GM21529 (cell line): ENCODE measurements at regions not wholly inside any gene's neighbourhood (a gene's known extent, or its start where the extent isn't known, plus 50 kb on each side); places are given as distances from the start of the nearest gene placed in this dataset.

Experiments used
- ATAC-seq: cut with Tn5 transposase; IDR thresholded peaks from one replicate; pipeline ENCODE4 v1.9.1; 2021; ENCODE audit not compliant: unreplicated experiment

DNA sequence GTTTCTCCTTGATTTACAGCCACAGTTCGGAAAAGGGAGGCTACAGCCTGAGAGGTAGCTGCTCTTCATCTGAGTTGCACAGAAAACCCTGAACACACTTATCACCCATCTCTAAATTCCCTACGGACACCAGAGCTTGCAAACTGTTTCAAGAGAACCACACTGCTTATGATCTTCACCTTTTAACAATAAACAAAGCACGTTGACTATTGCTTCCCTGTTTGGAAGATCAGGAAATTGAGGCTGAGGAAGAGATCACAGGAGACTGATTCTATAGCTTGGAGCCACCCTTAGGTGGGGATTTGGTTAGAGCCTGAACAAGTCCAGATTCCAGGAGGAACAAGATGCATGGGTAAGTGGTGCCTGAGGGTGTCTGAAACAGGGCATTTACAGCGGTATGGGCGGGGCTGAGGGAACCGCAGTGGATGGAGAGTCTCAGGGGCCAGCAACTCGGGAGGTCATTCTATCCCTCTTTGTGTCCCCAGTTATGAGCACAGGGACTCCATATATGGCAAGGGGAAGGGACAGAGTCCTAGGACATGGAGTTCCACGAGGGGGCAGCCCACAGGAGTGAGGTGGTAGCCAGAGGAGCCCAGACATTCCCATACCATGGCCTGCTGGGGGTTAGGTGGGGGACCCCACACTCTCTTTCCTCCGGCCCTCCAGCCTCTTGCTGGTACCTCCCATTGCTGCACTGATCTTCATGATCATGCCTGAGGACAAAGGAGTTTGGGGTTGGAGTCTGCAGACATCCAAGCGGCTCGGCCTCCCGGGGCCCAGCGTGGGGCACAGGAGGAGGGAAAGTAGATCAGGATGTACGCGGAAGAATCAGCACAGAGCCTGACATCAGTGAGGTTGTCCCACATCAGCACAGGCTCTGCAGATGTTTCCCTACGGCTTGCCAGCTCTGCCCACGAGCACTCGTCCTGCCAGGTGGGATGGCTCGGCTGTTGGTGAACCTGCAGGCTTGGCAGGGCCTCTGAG, 162.3 kb upstream of the ZNF536 start:
- no peak for ATAC-seq

DNA sequence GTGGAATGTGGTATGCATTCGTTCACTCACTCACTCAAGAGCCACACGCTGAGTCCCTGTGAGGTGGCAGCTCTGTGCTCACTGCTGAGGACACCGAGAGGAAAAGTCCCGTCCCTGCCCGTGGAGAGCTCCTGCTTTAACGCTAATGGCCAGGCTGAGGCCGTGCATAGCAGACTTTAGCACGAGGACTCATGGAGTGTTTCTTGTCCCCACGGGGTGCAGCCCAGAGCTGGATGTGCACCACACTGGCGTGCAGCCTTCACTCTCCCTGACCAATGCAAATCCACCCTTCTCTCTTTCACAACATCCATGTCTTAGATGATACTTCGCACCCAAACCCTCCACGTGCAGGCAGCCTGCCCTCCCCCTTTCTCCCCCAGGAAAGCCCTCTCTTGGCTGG, 159.6 kb upstream of the ZNF536 start:
- no peak for ATAC-seq

DNA sequence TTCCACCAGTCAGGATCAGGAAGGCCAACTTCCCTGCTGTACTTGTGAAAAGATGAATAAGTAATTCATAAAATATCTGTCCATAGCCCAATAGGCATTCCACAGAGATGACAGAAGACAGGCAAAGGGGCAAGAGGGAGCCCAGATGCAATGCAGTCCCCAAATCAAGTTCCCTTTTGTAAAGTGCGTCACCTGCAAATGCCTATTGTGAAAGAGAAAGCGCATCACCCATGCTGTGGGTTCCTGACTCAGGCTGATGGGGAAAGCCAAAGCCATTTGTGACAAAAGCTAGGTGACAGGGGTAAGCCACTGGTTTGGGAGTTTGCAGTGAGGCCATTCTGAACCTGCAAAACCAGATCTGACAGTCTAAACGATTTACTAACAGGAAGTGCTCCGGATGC, 157.5 kb upstream of the ZNF536 start:
- no peak for ATAC-seq

DNA sequence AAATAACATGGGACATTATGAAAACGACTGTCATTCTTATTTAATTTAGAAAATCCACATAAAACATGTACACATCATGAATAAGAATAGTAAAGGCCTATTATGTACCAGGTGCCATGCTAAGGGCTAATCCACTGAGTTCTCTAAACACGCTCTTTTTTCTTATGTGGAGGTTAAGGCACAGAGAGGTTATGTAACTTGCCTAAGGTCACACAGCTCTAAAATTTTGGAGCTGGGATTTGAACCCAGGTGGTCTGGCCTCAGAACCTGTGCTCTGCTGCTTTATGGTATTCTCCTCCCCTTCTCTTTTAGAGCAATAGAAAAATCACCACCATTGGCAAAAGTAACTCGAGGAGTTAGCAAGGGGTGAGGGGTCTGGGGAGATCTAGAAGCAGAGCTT, 156.9 kb upstream of the ZNF536 start:
- no peak for ATAC-seq

DNA sequence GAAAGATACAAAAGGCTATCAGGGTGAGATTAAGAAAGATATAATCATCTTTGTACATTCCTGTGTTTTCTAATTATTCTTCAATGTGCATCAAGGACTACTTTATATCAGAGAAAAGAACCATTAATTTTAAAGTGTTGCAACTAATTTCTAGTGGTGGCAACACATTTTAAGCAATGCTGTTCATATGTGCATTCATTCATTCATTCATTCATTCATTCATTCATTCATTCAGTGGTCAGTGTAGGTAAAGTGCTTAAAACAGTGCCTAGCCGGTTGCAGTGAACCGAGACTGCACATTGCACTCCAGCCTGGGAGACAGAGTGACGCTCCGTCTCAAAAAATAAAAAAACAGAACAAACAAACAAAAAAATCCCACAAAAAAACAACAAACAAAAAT, 155.7 kb upstream of the ZNF536 start:
- ATAC-seq = no peak

DNA sequence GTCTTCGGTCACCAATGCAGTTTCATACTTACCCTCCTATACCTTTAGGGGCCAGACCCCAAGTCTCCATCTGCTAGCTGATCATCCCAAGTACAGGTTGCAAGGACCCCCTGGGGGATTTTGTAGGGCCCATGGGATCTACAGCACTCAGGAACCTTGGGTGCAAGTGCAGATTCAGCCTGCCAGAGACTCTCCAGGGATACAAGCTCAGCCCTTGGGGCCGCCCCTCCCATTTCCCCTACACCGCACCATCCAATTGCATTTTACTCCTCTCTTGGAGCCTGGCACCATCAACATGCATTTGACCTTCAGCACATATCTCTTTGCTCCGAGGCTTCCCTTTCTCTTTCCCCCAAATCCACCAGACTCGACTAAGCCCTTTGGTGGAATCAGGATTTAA, 154.7 kb upstream of the ZNF536 start:
- ATAC-seq = no peak

DNA sequence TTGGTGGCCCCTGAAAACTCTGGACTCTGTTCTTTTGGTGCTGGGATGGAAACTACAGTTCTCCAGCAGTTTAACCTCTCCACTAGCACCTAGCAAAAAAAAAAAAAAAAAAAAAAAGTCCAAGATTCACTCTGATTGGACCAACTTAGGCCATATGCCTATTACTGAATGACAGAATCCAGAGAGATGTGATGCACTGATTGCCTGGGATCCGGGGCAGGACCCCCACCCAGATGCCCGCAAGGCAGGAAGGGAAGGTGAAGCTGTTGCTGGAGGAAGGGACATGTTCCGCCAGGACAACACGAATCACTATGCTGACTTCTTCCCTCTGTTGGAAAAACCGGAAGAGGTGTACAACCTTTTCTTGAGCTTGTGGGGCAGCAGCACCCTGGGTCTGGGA, 152.5 kb upstream of the ZNF536 start:
- no peak for ATAC-seq

DNA sequence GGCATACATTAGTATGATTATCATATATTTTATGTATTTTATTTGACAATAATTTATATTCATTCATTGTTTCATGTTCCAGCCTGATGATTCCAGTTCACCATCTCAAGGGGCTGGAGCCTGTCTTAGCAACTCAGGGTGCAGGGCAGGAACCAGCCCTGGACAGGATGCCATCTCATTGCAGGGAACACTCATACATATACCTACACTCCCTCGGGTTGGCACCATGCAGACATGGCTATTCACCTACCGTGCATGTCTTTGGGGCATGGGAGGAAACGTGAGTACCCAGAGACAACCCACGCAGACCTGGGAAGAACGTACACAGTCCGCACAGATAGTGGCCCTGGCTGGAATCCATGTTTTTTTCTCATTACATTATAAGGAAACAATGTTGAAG, 151.0 kb upstream of the ZNF536 start:
- ATAC-seq = no peak

DNA sequence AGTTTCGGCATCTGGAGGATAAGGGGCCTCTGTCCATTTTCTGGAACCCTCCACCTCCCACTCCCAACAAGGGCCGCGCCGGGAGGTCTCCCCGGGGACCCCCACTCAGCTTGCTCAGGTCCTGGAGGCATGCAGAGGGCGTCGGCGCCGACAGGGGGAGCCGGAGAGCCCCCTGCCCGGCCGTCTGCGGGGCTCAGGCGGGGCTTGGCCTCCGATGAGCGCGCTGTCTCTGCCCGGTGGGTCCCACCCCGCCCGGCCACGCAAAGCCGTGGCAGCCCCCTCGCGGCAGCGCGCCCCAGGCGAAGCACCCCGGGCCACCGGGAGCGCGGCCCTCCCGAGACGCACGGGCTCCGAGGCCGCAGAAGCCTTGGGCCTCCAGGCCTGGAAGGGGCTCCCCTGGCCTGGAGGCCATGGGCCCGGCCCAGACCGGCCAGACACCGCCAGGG, 149.7 kb upstream of the ZNF536 start:
- no peak for ATAC-seq

DNA sequence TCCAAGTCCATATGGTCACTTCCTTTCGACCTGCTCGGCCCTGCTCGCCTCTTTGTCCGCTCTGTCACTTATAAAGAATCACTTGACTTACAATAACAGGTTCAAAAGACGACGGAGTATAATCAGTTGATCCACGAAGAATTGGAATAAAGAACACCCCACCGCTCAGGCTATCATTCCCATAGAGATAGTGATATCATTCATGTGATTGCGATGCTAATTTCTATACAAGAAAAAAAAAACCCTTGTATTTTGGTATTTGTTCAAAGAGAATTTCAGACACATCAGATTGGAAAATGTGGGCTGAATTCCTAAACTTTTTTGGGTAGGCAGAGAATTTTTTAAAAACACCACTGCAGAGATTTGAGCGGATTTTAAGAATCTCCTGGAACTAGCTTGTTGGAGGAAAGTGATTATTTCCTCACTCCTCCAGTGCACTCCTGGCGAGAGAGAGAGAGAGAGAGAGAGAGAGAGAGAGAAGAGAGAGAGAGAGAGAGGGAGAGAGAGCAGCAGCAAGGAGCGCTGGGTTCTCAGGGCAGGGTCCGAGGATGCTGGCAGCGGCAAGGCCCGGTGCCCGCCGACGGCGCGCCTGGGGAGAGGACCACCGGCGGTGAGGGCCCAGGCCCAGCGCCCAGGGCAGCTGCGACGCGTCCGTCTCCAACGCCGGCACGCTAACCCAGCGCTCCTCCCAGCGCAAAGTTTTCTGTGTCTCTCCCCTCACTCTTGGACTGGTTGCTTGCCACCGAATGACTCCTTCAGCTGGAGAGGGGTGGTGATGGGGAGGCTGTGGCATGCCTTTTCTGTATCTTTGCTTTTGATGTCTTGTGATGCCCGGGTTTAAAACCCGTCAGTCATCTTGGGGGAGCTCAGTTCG, 149.0 kb upstream of the ZNF536 start:
- ATAC-seq = no peak

DNA sequence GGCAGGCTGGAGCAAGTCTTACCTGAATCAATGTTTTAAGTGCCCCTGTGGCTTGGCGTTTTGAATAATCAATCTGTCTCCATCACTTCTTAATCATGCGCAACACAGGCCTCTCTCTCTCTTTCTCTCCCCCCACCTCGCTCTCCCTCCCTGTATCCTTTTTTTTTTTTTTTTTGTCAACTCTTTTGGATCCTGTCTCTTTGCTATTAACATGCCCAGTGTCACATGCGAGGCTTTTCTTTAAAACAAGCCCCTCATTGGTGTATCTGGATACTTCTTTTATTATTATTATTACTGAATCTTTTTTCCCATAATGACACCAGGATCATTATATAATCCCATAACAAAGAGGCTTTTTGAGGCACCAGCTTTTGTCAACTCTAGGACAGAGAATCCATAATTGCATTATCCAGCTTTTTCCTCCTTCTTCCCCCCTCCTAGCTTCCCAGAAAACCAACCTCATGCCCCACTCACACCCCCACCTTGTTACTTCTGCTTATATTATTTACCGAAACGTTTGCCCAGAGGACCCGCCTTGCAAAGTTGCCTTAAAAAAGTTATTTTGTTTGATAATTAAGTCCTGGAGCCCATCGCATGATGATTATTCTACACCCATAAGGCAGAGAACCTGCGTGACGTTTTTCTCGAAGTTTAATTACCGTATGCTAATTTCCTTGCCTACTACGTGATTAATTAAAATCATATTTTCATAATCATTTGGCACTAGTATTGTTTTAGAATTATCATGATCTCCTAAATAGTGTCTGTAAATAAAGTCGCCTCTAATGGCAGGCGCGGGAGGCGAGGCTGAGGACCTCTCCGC, 148.1 kb upstream of the ZNF536 start:
- ATAC-seq = no peak

DNA sequence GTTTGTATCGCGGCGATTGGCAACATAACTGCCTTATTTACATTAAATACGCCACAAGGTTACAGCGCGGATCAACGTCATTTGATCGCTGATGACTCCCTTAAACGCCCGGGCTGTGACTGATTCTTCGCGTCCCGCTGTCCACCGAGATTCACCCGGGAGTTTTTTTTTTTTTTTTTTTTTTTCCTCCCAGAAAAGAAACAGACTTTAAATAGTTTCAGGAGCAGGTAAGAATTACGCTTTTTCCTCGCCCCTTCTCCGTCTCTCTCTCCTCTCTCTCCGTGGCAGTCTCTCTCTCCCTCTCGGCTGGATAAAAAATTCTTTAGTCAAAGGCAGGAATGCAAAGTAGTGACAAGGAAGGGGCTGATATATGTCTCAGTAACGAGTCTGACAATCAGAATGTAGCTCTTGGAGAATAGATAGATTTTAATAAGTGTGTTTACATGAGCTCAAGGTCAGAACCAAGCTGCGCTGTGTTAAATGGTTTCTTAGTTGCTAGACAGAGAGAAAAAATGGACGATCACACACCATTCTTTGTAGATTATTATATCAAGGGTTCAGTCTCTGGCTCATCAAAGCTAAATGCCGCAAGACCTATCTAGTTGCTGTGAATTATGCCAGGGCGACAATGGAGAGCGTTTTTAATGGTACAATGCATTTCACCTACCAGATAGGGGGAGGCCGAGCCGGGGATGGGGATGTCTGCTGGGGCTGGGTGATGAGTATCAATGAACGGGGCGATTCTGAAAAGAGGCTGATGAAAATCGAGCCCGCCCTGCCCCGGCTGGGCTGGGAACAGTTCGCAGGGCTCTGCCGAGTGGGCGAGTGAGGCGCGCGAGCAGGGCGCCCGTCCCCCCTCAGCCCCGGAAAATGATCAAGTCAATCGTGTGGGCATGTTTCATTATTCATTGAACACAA, 147.2 kb upstream of the ZNF536 start:
- no peak for ATAC-seq

DNA sequence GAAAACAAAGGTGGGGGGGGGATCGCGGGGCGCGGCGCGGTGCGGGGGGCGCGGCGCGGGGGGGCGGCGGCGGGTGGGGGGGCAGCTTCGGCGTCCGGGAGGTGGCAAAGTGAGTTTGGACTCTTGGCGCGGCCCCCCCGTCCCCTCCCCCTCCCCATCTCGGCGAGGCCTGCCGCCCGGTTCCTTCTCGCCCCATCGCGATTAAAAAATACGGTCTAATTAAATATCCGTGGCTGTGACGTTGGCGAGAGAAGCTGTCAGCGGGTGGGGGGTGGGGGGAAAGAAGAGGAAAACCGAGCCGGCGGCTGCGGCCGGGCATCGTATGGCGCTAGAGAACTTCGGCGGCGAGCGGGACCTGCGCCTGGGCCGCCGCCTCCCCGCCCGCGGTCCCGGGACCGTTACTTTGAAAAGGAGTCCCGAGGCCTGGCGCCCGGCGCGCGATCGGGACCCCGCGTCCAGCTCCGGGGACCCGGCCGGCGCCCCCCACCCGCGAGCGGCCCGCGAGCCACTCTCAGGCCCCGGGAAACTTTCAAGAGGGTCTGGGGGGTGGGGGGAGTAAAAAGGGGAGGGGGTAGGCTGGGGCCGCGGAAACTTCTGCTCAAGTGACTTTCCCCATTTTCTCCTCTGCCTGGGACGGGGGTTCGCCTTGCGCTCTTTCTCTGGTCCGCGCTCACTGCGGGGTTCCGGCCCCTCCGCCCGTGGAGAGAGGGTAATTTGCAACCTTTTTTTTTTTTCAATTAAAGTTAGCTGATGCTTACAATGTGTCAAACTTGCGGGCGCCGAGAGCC, 146.3 kb upstream of the ZNF536 start:
- ATAC-seq = no peak

DNA sequence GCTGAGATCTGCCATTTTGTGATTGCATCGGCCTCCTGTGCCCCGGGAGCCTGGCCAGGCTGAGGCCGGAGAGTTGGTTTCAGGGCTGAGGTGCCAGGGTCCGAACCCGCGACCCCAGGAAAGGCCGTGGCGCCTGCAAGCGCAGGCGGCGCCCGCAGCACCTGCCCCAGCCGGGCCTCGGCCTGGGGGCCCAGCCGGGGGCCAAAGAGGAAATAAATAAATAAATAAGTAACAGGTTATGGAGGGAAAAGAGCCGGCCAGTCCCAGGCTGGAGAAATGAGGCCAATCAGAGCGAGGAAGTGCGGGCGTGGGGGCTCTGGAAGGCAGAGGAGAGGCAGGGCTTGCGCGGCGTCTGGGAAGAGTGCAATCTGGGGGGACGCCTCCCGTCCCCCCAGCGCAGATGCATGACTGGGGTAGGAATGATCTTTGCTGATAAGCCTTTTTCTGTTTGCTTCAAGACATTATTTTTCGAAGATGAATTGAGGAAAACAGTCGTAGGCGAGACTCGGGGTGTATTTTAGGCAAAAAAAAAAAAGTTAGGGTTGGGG, 145.6 kb upstream of the ZNF536 start:
- ATAC-seq = no peak

DNA sequence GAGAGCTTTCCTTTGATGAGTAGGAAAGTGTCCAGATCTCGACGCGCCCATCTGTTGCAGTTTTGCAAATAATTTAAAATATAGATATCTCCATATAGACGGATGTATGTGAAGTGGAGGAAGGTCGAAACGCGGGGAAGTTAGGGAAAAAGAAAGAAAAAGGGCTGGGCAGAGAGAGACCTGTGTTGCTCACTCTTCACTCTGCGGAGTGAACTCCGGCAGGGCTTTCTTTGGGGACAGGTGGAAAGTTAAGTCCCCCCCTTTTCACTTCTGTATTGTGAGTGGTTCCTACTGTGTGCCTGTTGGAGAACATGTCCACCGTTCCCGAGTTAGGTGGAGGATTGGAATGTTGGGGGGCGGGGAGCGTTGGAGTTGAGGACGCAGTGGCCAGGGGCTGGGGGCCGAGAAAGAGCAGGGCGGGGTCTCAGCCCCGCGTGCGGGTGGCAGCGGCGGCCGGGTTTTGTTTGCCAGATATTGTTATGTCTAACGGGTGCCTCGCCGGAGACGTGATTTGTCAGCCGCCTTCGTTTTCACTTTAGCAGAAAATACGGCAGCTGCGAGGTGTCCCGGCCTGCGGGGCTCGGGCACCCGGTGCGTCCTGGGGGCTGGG, 145.1 kb upstream of the ZNF536 start:
- peak; percentile 17 for ATAC-seq

DNA sequence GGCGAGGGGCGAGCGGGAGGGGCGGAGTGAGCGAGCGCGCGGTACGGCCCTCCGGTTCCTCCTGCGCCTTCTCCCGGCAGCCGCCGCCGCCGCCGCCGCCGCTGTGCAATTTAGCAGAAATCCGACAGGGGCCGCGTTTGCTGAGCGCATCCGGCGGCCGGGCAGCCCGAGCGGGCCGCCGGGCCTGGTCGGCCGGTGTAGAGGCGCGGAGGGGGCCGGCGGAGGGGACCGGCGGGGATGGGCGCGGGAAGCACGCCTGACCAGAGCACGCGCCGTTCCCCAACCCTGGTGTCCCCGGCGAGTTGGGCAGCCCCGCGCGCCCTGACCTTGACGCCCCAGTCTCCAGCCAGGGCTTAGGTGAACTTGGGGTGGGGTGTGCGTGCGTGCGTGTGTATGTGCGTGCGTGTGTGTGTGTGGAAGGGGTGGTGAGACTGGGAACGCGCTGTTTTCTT, 144.5 kb upstream of the ZNF536 start:
- peak; percentile 78 for ATAC-seq

DNA sequence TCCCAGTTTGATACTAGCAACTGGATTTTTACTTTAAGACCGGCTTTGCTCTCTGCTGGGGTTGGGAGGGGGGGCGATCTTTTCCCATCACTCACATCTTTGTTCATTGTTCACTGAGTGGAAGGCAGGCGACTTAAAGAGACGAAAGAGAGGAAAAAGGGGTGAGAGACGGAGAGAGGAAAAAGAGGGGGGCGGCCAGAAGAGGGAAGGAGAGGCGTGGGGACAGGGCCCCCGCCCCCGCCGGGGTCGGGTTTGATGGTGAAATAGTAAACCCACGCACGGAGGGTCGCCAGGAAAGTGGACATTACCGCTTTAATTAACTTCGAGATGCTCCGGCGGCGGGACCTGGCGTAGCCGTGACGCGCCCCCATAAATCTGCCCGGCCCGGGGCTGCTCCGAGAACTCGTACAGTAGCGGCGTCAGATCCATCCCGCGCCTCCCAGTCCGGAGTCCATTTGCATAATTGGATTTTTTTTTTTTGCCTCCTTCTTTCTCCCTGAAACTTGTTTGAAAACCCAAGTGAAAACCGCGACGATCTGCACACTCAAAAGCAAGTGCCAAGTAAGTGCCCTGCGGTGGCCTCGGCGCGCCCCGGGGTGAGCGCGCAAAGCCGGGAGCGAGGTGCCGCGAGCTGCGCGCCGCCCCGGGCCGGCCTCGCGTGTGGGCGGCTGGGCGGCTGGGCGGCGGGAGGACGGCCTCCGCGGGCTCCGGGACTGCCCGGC, 143.9 kb upstream of the ZNF536 start:
- no peak for ATAC-seq
